ENCODE measurements at regions not wholly inside any gene's neighbourhood (a gene's known extent, or its start where the extent isn't known, plus 50 kb on each side); places are given as distances from the start of the nearest gene placed in this dataset.

- TF ChIP-seq CTCF (conservative IDR thresholded peaks at IDR 0.05; ENCODE audit: low read depth, low read length): no peak
- no peak for DNase-seq (ENCODE audit: low read depth)
- no peak overlapping the region for H3K4me3 ChIP-seq (ENCODE audit: low read depth, low read length)
Measured at GRCh38 chr11:111438846-111439520, 59.9 kb upstream of the POU2AF1 start.

GRCh38 chr11:111438168-111438567 is 59.1 kb upstream of the POU2AF1 start:
- TF ChIP-seq CTCF (conservative IDR thresholded peaks at IDR 0.05; ENCODE audit: low read depth, low read length): no peak
- no peak for DNase-seq (ENCODE audit: low read depth)
- no peak overlapping the region for H3K4me3 ChIP-seq (ENCODE audit: low read depth, low read length)

GRCh38 chr11:111435046-111435698 is 56.1 kb upstream of the POU2AF1 start:
- DNase-seq (ENCODE audit: low read depth): no peak
- TF ChIP-seq CTCF (conservative IDR thresholded peaks at IDR 0.05; ENCODE audit: low read depth, low read length): no peak
- H3K4me3 ChIP-seq (ENCODE audit: low read depth, low read length): no peak overlapping the region

GRCh38 chr11:111429066-111429506 is 50.0 kb upstream of the POU2AF1 start:
- peak; percentile 87 for TF ChIP-seq CTCF (conservative IDR thresholded peaks at IDR 0.05; ENCODE audit: low read depth, low read length)
- H3K4me3 ChIP-seq (ENCODE audit: low read depth, low read length): no peak overlapping the region
- DNase-seq (ENCODE audit: low read depth): peak; percentile 74

Data from choroid plexus epithelial cell (primary cell).